ENCODE measurements at regions not wholly inside any gene's neighbourhood (a gene's known extent, or its start where the extent isn't known, plus 50 kb on each side); places are given as distances from the start of the nearest gene placed in this dataset.

DNA sequence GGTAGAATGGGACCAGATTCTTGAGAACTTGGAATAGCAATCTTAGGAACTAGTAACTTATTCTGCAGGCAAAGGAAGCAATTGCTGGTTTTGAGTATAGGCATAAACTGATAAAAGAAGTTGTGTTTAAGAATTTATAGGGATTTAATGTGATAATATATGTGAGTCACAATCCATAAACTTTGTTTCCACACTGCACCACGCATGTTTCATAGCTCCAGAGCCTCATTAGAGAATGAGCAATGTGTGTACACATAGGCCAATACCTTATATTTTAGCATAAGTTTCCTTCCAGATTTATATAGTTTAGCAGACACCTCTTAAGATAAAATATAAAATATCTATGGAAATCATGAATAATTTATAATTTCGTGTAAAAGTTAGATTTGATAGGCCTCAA is 175.5 kb upstream of the SEMA3A start (continued):
- TF ChIP-seq SP1 (IDR thresholded peaks at IDR 0.05; ENCODE audit: low read depth, low read length) (no peak), EZH2 (IDR thresholded peaks at IDR 0.05; ENCODE audit: borderline replicate concordance, control insufficient read depth, low read depth, low read length) (no peak), RB1 (IDR thresholded peaks at IDR 0.05; ENCODE audit: borderline replicate concordance) (no peak)

DNA sequence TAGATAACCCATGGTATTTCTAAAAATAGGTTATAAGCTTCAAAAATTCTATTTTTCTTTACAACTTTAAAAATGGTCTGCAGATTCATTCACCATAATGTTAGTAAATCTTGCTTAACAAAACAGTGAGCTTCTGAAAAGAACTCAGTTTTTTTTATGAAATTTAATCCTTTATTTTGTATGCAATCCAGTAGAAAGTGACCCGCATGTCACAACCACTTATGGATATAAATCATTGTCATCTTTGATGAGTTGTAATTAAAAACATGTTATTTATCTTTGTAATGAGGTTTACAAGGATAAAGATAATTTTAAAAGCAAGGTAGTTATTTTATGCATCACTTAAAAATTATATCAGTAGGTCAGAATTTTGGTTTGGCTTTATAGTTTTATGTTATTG is 173.5 kb upstream of the SEMA3A start:
- SMC1A ChIA-PET (ENCODE audit: uncharacterized antibody, unreplicated experiment): interaction anchor here (0.9 to 1.4 kb wide), 5 partner anchors 11 to 54 kb away, joined by 3 to 4 read pairs (median 3); no protein-coding TSS in a partner anchor

More for the DNA sequence above, 173.5 kb upstream of the SEMA3A start:
- H3K4me2 ChIP-seq (ENCODE audit: control insufficient read depth, insufficient read depth): no peak overlapping the region
- no peaks in the 10 kb centered on the region for H3K36me3 ChIP-seq (ENCODE audit: control insufficient read depth in 2 of 2, insufficient read depth in 2 of 2, low read length in 1 of 2)
- BruUV-seq (replicated peaks): no TSS peak
- no peak for ATAC-seq
- RAD21 ChIA-PET (ENCODE audit: unreplicated experiment): no interaction called here
- H3K27ac ChIP-seq (ENCODE audit: control insufficient read depth, insufficient read depth): no peak overlapping the region
- in situ Hi-C loops (cut with MboI): no loop called here
- CTCF ChIA-PET: interaction anchor here (0.6 kb wide), 1 partner anchor 625 kb away, joined by 3 read pairs; no protein-coding TSS in a partner anchor
- no peak for DNase-seq (ENCODE audit: low read depth, low spot score)
- H3K79me2 ChIP-seq (ENCODE audit: control insufficient read depth, insufficient read depth, low read length): no peaks in the 10 kb centered on the region
- H3K9ac ChIP-seq (ENCODE audit: control insufficient read depth, insufficient read depth, low read length): no peak overlapping the region
- H2AFZ ChIP-seq (ENCODE audit: control insufficient read depth, low read depth, low read length): no peak overlapping the region
- 97% methylated on average over 1 of the region's 1 CpG for WGBS (ENCODE audit: insufficient coverage, insufficient replicate concordance, low lambda C conversion rate, missing lambda C conversion rate)
- H3K27me3 ChIP-seq (replicated peaks in 1 of 2; ENCODE audit: control insufficient read depth in 2 of 2, insufficient read depth in 2 of 2, low read length in 1 of 2): no peaks in the 10 kb centered on the region
- FAIRE-seq: no peak
- H3K9me3 ChIP-seq (replicated peaks; ENCODE audit: control insufficient read depth, insufficient read depth, low read length): no peaks in the 10 kb centered on the region
- intact Hi-C loops (cut with micrococcal nuclease; ENCODE audit: unreplicated experiment): no loop called here
- no peak overlapping the region for H3K4me3 ChIP-seq
- no peaks in the 10 kb centered on the region for H3K4me1 ChIP-seq (ENCODE audit: control insufficient read depth, insufficient read depth, low read length)
- no peaks in the 10 kb centered on the region for H4K20me1 ChIP-seq (ENCODE audit: control insufficient read depth, insufficient read depth)
- POLR2A ChIA-PET: interaction anchor here (0.6 kb wide), 1 partner anchor 296 kb away, joined by 3 read pairs; no protein-coding TSS in a partner anchor
- no peak for TF ChIP-seq CBX3 (IDR thresholded peaks at IDR 0.05; ENCODE audit: borderline replicate concordance, low read depth)
- no peak for TF ChIP-seq TARDBP (IDR thresholded peaks at IDR 0.05; ENCODE audit: borderline replicate concordance)
- no peak for TF ChIP-seq SUZ12 (IDR thresholded peaks at IDR 0.05; ENCODE audit: unreplicated experiment)
- TF ChIP-seq TCF12 (IDR thresholded peaks at IDR 0.05; ENCODE audit: low read depth, low read length): no peak
- no peak for TF ChIP-seq IRF5 (IDR thresholded peaks at IDR 0.05; ENCODE audit: borderline replicate concordance)
- no peak for TF ChIP-seq MTA3 (IDR thresholded peaks at IDR 0.05; ENCODE audit: borderline replicate concordance, low read length)
- TF ChIP-seq NR2F1 (conservative IDR thresholded peaks at IDR 0.05): no peak
- TF ChIP-seq BACH1 (IDR thresholded peaks at IDR 0.05; ENCODE audit: borderline replicate concordance): no peak
- TF ChIP-seq POLR2AphosphoS5 (IDR thresholded peaks at IDR 0.05; ENCODE audit: low read length): no peak
- TF ChIP-seq WRNIP1 (IDR thresholded peaks at IDR 0.05; ENCODE audit: borderline replicate concordance, low read depth, low read length): no peak
- no peak for TF ChIP-seq SMC3 (IDR thresholded peaks at IDR 0.05; ENCODE audit: borderline replicate concordance, low read length)

Data from GM12878 (cell line).